ENCODE measurements at regions not wholly inside any gene's neighbourhood (a gene's known extent, or its start where the extent isn't known, plus 50 kb on each side); places are given as distances from the start of the nearest gene placed in this dataset.

- no peak for DNase-seq
These were observed 279.0 kb upstream of the ZFP64 start for GRCh38 chr20:52470561-52470960.

GRCh38 chr20:52469128-52469527 is 277.5 kb upstream of the ZFP64 start:
- no peak for DNase-seq

- DNase-seq = no peak
These were observed 274.4 kb upstream of the ZFP64 start for GRCh38 chr20:52465991-52466390.

- peak; percentile 27 for DNase-seq
These were observed 270.0 kb upstream of the ZFP64 start for GRCh38 chr20:52461582-52461981.

- DNase-seq = no peak
These were observed 267.6 kb upstream of the ZFP64 start for GRCh38 chr20:52459150-52459549.

GRCh38 chr20:52457826-52458225 is 266.2 kb upstream of the ZFP64 start:
- no peak for DNase-seq

GRCh38 chr20:52454660-52455059 is 263.1 kb upstream of the ZFP64 start:
- no peak for DNase-seq

GRCh38 chr20:52448513-52449232 is 257.1 kb upstream of the ZFP64 start:
- DNase-seq = no peak

- no peak for DNase-seq
These were observed 255.6 kb upstream of the ZFP64 start for GRCh38 chr20:52447225-52447551.

GRCh38 chr20:52446421-52447224 is 255.0 kb upstream of the ZFP64 start:
- no peak for DNase-seq

- no peak for DNase-seq
These were observed 252.9 kb upstream of the ZFP64 start for GRCh38 chr20:52444455-52444854.

- DNase-seq = no peak
These were observed 252.3 kb upstream of the ZFP64 start for GRCh38 chr20:52443874-52444273.

- DNase-seq = no peak
These were observed 250.1 kb upstream of the ZFP64 start for GRCh38 chr20:52441710-52442109.

- no peak for DNase-seq
These were observed 247.8 kb upstream of the ZFP64 start for GRCh38 chr20:52439375-52439774.

- no peak for DNase-seq
These were observed 246.9 kb upstream of the ZFP64 start for GRCh38 chr20:52438326-52438963.

GRCh38 chr20:52434453-52434852 is 242.9 kb upstream of the ZFP64 start:
- DNase-seq = no peak

- DNase-seq = no peak
These were observed 242.5 kb upstream of the ZFP64 start for GRCh38 chr20:52434041-52434425.

- DNase-seq = no peak
These were observed 241.9 kb upstream of the ZFP64 start for GRCh38 chr20:52433326-52434040.

- no peak for DNase-seq
These were observed 241.2 kb upstream of the ZFP64 start for GRCh38 chr20:52432740-52433139.

- DNase-seq = no peak
These were observed 237.4 kb upstream of the ZFP64 start for GRCh38 chr20:52429029-52429428.

- DNase-seq = no peak
These were observed 236.4 kb upstream of the ZFP64 start for GRCh38 chr20:52427960-52428359.

GRCh38 chr20:52426856-52427255 is 235.3 kb upstream of the ZFP64 start:
- peak; percentile 2 for DNase-seq

- DNase-seq = no peak
These were observed 234.1 kb upstream of the ZFP64 start for GRCh38 chr20:52425701-52426100.
